ENCODE measurements at regions not wholly inside any gene's neighbourhood (a gene's known extent, or its start where the extent isn't known, plus 50 kb on each side); places are given as distances from the start of the nearest gene placed in this dataset.

- TF ChIP-seq SIN3A (IDR thresholded peaks at IDR 0.05; ENCODE audit: borderline replicate concordance, insufficient read depth, low read length) (no peak), TAF1 (IDR thresholded peaks at IDR 0.05; ENCODE audit: borderline replicate concordance, insufficient read depth, low read length) (no peak), POLR2AphosphoS5 (IDR thresholded peaks at IDR 0.05; ENCODE audit: low read depth, low read length) (no peak)
These were observed 281.0 kb upstream of the POU3F1 start for GRCh38 chr1:38327559-38327973.

All from PFSK-1 (cell line).